K562 (cell line): ENCODE measurements at regions not wholly inside any gene's neighbourhood (a gene's known extent, or its start where the extent isn't known, plus 50 kb on each side); places are given as distances from the start of the nearest gene placed in this dataset.

ENCODE experiments used
- CAMTA2 ChIP-seq: fragments of 250-450 bp; sonication (Bioruptor Pico); conservative IDR thresholded peaks from 2 replicates; pipeline ENCODE4 v1.5.1; 2022
- CEBPB ChIP-seq: fragments of 450-650 bp; IDR thresholded peaks from 2 replicates; pipeline ENCODE4 v1.6.1; 2016; ENCODE audit warnings: missing genetic modification characterization, missing compliant biosample characterization
- EZH2 ChIP-seq: IDR thresholded peaks from 2 replicates; pipeline ENCODE4 v1.6.1; 2012; ENCODE audit warnings: low read depth, mild to moderate bottlenecking, inconsistent platforms, low read length, borderline replicate concordance
- HDAC2 ChIP-seq: fragments of 450-650 bp; IDR thresholded peaks from 2 replicates; pipeline ENCODE4 v1.6.1; 2016; ENCODE audit warnings: mild to moderate bottlenecking
- JUNB ChIP-seq: fragments of 450-650 bp; formaldehyde crosslinking; conservative IDR thresholded peaks from 2 replicates; pipeline ENCODE4 v1.4.0; 2020; ENCODE audit warnings: mild to moderate bottlenecking
- STAT5B ChIP-seq: fragments of 250-450 bp; sonication (Bioruptor Pico); IDR thresholded peaks from 2 replicates; pipeline ENCODE4 v1.8.0; 2021; ENCODE audit warnings: mild to moderate bottlenecking, inconsistent platforms
- TEAD4 ChIP-seq, 2 experiments: sonication (generic) in 1 of 2; formaldehyde crosslinking in 1 of 2; IDR thresholded peaks; 2 replicates each; pipeline versions ENCODE4 v1.6.1 to v1.8.0; 2012 to 2022; ENCODE audit warnings: borderline replicate concordance in 1 of 2, inconsistent platforms in 1 of 2, low read length in 1 of 2, mild to moderate bottlenecking in 1 of 2, missing genetic modification reagents in 1 of 2
- ZBTB7A ChIP-seq: IDR thresholded peaks from 2 replicates; pipeline ENCODE4 v1.6.1; 2011; ENCODE audit warnings: low read depth, mild to moderate bottlenecking, low read length, moderate library complexity, borderline replicate concordance; ENCODE audit not compliant: control insufficient read depth
- TF ChIP-seq, protein P1 (sequence below): sonication (generic); formaldehyde crosslinking; IDR thresholded peaks from 2 replicates; pipeline ENCODE4 v1.8.0; 2022; ENCODE audit warnings: missing genetic modification reagents, mild to moderate bottlenecking, borderline replicate concordance
- TF ChIP-seq, protein P2 (sequence below): fragments of 450-650 bp; conservative IDR thresholded peaks from 2 replicates; pipeline ENCODE4 v1.6.1; 2016; ENCODE audit warnings: missing genetic modification characterization, low read depth, mild to moderate bottlenecking, control low read depth, missing compliant biosample characterization
- TF ChIP-seq, protein P3 (sequence below), 3 experiments: IDR thresholded peaks in 2 of 3; conservative IDR thresholded peaks in 1 of 3; 2 replicates each; pipeline ENCODE4 v1.5.1; 2011 to 2012; ENCODE audit warnings: low read length in 3 of 3, mild to moderate bottlenecking in 3 of 3, control low read depth in 2 of 3, improper control_type of control experiment in 1 of 3, inconsistent platforms in 1 of 3, low read depth in 1 of 3, mixed read lengths in 1 of 3, moderate library complexity in 1 of 3; ENCODE audit not compliant: insufficient read depth in 2 of 3
- TF ChIP-seq, protein P4 (sequence below): fragments of 450-650 bp; IDR thresholded peaks from 2 replicates; pipeline ENCODE4 v1.7.1; 2018; ENCODE audit warnings: mild to moderate bottlenecking, low read depth; ENCODE audit not compliant: partially characterized antibody

DNA sequence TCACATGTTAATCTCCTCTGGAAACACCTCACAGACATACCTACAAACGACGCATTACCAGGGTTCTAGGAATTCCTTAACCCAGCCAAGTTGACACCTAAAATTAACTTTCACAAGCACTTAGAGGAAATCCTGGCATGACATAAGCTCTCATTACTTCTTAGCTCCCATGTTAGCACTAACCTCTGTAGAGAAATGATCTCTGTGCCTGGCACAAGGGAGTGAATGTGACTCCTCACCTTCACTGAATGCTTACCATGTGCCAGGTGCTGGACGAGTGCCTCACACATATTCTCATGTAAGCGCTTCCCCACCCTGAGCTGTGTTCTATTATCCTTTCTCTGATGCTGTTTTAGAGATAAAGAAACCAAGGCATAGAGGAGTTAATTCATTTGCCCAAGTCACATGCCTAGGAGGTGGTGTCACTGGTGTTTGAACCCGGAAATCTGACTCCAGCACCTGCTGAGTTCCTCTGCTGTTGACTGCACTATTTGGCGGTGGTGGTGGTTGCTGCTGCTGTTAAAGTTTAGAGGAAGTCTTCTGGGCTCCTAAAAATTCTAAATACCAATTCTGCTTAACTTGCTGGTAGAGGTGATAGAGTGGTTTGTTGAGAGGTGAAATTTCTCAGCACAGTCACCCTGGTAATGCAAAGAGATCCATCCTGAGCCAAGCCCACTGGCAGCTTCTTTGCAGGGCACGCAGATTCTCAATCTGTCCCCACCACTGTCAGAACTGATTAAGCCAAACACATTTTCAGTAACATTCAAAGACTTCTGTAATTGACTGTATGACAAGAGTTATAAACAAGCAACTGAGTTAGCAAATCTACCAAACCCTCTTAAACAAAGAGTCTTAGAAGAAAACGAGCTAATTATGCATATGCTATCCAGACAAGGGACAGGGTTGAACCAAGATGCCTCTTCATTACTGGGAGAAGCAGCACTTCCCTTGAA lies 200.3 kb downstream of the CMPK2 start:
- TF ChIP-seq EZH2 (no peak), ZBTB7A (no peak), JUNB (CRISPR knock-in tag) (no peak), STAT5B (CRISPR knock-in tag) (no peak), HDAC2 (no peak), CEBPB (no peak), CAMTA2 (CRISPR knock-in tag) (no peak), TEAD4 (IDR thresholded peaks at IDR 0.05; ENCODE audit: low read length) (no peak), TEAD4 (CRISPR knock-in tag; IDR thresholded peaks at IDR 0.05; ENCODE audit: borderline replicate concordance) (no peak)
- TF ChIP-seq, protein P1, sequence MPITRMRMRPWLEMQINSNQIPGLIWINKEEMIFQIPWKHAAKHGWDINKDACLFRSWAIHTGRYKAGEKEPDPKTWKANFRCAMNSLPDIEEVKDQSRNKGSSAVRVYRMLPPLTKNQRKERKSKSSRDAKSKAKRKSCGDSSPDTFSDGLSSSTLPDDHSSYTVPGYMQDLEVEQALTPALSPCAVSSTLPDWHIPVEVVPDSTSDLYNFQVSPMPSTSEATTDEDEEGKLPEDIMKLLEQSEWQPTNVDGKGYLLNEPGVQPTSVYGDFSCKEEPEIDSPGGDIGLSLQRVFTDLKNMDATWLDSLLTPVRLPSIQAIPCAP (CRISPR knock-in tag), result no peak
- TF ChIP-seq, protein P2, sequence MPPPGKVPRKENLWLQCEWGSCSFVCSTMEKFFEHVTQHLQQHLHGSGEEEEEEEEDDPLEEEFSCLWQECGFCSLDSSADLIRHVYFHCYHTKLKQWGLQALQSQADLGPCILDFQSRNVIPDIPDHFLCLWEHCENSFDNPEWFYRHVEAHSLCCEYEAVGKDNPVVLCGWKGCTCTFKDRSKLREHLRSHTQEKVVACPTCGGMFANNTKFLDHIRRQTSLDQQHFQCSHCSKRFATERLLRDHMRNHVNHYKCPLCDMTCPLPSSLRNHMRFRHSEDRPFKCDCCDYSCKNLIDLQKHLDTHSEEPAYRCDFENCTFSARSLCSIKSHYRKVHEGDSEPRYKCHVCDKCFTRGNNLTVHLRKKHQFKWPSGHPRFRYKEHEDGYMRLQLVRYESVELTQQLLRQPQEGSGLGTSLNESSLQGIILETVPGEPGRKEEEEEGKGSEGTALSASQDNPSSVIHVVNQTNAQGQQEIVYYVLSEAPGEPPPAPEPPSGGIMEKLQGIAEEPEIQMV (tag), result no peak
- TF ChIP-seq, protein P3, sequence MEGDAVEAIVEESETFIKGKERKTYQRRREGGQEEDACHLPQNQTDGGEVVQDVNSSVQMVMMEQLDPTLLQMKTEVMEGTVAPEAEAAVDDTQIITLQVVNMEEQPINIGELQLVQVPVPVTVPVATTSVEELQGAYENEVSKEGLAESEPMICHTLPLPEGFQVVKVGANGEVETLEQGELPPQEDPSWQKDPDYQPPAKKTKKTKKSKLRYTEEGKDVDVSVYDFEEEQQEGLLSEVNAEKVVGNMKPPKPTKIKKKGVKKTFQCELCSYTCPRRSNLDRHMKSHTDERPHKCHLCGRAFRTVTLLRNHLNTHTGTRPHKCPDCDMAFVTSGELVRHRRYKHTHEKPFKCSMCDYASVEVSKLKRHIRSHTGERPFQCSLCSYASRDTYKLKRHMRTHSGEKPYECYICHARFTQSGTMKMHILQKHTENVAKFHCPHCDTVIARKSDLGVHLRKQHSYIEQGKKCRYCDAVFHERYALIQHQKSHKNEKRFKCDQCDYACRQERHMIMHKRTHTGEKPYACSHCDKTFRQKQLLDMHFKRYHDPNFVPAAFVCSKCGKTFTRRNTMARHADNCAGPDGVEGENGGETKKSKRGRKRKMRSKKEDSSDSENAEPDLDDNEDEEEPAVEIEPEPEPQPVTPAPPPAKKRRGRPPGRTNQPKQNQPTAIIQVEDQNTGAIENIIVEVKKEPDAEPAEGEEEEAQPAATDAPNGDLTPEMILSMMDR (IDR thresholded peaks at IDR 0.05 in 2 of 3, conservative IDR thresholded peaks at IDR 0.05 in 1 of 3; ENCODE audit: insufficient read depth in 2 of 3, low read depth in 1 of 3, low read length in 3 of 3), result no peak
- TF ChIP-seq, protein P4, sequence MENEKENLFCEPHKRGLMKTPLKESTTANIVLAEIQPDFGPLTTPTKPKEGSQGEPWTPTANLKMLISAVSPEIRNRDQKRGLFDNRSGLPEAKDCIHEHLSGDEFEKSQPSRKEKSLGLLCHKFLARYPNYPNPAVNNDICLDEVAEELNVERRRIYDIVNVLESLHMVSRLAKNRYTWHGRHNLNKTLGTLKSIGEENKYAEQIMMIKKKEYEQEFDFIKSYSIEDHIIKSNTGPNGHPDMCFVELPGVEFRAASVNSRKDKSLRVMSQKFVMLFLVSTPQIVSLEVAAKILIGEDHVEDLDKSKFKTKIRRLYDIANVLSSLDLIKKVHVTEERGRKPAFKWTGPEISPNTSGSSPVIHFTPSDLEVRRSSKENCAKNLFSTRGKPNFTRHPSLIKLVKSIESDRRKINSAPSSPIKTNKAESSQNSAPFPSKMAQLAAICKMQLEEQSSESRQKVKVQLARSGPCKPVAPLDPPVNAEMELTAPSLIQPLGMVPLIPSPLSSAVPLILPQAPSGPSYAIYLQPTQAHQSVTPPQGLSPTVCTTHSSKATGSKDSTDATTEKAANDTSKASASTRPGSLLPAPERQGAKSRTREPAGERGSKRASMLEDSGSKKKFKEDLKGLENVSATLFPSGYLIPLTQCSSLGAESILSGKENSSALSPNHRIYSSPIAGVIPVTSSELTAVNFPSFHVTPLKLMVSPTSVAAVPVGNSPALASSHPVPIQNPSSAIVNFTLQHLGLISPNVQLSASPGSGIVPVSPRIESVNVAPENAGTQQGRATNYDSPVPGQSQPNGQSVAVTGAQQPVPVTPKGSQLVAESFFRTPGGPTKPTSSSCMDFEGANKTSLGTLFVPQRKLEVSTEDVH, result no peak
